Glomerular endothelial cell (primary cell): ENCODE measurements at regions not wholly inside any gene's neighbourhood (a gene's known extent, or its start where the extent isn't known, plus 50 kb on each side); places are given as distances from the start of the nearest gene placed in this dataset.
"Not testable (repeated sequence)": the region's sequence is repeated elsewhere in the genome, so short reads cannot be mapped to it uniquely, and the experiment has no call there.

Source experiments
- DNase-seq: peaks from one replicate; pipeline ENCODE4 v3.0.0-alpha.2; 2011; ENCODE audit warnings: low read depth, low spot score; ENCODE audit errors: extremely low read depth

DNA sequence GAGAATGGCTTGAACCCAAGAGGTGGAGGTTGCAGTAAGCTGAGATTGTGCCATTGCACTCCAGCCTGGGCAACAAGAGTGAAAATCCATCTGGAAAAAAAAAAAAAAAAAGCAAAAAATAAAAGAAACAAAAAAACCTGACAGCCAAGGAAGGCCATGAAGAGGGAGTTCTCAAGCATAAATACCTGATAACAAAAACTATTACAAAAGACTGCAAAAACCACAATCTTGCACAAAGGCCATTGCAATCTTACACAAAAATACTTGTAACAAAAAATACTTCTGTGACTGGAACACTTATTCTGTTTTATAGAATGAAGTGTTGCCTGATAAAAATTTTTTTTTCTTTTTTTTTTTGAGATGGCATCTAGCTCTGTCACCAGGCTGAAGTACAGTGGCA, 61.5 kb upstream of the TSC22D1 start:
- DNase-seq = no peak

DNA sequence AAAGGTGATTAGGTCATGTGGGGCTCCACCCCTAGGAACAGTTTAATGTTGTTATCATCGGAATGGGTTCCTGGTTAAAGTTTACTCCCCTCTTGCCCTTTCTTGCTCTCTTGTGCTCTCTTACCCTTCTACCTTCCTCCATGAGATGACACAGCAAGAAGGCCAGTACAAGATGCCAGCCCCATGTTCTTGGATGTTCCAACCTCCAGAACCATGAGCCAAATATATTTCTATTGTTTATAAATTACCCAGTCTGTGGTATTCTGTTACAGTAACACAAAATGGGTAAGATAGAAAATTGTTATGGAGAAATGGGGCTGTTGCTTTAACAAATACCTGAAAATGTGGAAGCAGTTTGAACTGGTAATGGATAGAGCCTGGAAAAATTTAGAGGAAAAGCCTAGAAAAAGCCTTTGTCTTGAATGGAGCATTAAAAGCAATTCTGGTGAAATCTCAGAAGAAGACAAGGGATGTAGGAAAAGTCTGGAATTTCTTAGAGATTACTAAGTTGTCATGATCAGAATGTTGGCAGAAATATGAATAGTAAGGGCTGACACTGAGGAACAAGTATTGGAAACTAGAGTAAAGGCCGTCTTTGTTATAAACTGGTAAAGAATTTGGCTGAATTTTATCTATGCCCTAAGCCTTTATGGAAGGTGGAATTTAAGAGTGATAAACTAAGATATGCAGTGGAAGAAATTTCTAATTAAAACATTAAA, 53.5 kb upstream of the TSC22D1 start:
- DNase-seq = no peak

DNA sequence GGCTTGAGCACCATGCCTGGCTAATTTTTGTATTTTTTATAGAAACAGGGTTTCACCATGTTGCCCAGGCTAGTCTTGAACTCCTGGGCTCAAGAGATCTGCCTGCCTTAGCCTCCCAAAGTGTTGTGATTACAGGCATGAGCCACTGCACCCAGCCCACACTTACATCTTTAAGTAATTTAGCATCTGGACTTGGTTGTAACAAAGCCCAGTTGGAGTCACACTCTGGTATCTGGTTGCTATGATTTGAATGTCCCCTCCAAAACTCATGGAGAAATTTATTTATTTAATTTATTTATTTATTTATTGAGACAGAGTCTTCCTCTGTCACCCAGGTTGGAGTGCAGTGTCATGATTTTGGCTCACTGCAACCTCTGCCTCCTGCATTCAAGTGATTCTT, 52.7 kb upstream of the TSC22D1 start:
- DNase-seq = not testable (repeated sequence)

DNA sequence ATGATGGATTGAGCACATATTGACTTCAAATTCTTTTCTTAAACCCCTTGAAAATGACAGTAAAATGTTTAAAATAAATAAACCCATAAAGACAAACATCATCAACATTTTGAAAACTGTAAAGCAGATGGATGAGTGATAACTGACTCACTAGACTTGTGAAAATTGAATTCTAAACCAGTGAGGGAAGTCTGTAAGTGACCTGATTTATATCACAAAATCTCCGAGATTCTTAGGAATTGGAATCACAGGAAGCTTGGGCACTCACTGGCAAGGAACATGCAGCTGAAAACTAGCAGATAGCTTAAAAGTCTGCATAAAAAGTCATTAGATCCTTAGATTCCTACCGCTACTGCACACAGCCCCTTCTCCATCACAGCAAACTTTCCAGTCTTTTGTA, 51.3 kb upstream of the TSC22D1 start:
- no peak for DNase-seq

DNA sequence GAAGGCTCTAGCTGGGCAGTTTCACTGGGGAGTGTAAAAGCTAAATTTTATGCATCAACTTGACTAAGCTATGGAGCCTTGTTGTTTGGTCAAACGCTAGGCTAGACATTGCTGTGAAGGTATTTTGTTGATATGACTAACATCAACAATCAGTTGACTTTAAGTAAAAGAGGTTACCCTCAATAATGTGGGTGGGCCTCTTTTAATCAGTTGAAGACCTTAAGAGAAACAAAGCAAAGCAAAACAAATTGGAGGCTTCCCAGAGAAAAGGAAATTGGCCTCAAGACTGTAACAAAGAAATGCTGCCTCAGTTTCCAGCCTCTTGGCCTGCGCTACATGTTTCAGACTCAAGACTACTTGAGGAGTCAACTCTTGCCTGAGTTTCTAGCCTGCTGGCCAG, 50.0 kb upstream of the TSC22D1 start:
- no peak for DNase-seq
